Stimulated activated CD8-positive, alpha-beta memory T cell treated with anti-CD3 and anti-CD28 coated beads, Interleukin-15, amount 100 ng/mL, for 48 hours (primary cell): ENCODE measurements at regions not wholly inside any gene's neighbourhood (a gene's known extent, or its start where the extent isn't known, plus 50 kb on each side); places are given as distances from the start of the nearest gene placed in this dataset.
A peak's percentile ranks its signal among the peaks of the same experiment; 100 is the strongest.

Experiments used
- DNase-seq, 2 donors: peaks; one replicate each; pipeline ENCODE4 v3.0.0-alpha.2; 2020; ENCODE audit warnings: low read depth in 2 of 2

GRCh38 chr6:28707387-28708282 lies 182.0 kb downstream of the GPX5 start:
- DNase-seq, result no peak

GRCh38 chr6:28709478-28710349 lies 184.0 kb downstream of the GPX5 start:
- DNase-seq, result no peak

- DNase-seq, result peak; percentile 22 to 38
Measured at GRCh38 chr6:28710466-28711191, 184.9 kb downstream of the GPX5 start.

GRCh38 chr6:28711325-28711724 lies 185.6 kb downstream of the GPX5 start:
- no peak for DNase-seq

DNA sequence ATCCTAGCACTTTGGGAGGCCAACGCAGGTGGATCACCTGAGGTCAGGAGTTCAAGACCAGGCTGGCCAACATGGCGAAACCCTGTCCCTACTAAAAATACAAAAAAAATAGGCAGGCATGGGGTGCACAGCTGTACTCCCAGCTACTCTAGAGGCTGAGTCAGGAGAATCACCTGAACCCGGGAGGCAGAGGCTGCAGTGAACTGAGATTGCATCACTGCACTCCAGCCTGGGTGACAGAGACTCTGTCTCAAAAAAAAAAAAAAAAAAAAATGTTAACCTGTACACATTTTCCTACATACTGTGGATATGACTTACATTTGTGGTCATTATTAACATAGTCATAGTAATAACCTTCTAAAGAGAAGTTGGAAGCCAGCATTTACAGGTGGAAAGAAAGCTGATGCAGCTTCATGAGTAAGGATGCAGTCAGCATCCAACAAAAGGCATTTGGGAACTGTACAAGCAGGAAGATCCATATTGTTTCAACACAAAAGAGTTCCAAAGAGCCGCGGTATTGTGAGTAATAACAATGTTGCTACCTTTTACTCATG lies 186.2 kb downstream of the GPX5 start:
- DNase-seq, result no peak

DNA sequence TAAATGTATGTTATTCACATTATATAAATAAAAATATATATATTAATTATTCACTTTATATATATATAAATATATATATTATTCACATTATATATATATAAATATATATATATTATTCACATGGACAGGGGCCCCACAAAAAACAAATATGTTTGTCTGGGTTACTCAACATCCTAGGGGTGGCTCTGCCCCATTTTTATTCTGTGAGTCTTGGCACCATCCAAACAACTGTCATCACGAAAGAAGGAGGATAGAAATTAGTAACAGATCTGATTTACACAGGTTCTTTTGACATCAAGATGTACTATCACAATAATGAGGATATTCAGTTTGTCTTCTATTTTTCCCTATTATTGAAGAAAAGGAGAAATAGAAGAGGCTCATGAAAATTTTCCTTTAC lies 187.3 kb downstream of the GPX5 start:
- DNase-seq, result no peak

GRCh38 chr6:28719275-28719940 lies 193.7 kb downstream of the GPX5 start:
- DNase-seq, result peak; percentile 18 to 31

DNA sequence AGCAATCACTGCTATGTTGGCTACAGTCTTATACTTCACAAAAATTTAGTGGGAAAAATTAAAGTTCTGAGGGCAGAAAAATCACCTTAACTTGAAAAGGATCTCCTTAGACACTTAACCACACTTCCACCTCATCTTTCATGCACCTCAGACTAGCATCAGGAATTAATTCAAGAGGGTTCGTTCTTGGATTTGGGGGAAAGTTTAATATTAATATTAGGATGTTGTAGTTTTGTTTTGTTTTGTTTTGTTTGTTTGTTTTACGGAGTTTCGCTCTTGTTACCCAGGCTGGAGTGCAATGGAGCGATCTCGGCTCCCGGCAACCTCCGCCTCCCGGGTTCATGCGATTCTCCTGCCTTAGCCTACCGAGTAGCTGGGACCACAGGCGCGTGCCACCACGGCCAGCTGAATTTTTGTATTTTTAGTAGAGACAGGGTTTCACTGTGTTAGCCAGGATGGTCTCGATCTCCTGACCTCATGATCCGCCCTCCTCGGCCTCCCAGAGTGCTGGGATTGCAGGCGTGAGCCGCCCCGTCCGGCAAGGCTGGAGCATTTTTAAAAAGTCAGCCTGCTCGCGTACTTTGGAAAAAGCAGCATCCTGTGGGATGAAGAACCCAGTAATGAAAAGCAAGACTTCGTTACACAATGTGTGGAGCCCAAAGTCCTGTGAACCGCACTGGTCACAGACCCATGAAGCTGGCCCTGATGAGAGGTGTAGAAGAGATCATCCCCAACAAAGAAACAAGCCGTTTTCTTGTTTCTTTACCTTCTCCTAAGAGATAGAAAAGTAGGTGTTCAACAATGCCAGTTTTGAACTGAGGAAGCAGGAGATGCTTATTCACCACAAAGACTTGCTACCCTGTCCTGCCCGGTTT lies 194.9 kb downstream of the GPX5 start:
- no peak for DNase-seq

GRCh38 chr6:28721372-28721771 lies 195.7 kb downstream of the GPX5 start:
- no peak for DNase-seq

GRCh38 chr6:28724395-28724794 lies 198.7 kb downstream of the GPX5 start:
- DNase-seq, result no peak

- DNase-seq, result no peak
Measured at GRCh38 chr6:28725274-28725809, 198.4 kb downstream of the TRIM27 start.

- DNase-seq, result no peak
Measured at GRCh38 chr6:28725890-28726348, 197.9 kb downstream of the TRIM27 start.

DNA sequence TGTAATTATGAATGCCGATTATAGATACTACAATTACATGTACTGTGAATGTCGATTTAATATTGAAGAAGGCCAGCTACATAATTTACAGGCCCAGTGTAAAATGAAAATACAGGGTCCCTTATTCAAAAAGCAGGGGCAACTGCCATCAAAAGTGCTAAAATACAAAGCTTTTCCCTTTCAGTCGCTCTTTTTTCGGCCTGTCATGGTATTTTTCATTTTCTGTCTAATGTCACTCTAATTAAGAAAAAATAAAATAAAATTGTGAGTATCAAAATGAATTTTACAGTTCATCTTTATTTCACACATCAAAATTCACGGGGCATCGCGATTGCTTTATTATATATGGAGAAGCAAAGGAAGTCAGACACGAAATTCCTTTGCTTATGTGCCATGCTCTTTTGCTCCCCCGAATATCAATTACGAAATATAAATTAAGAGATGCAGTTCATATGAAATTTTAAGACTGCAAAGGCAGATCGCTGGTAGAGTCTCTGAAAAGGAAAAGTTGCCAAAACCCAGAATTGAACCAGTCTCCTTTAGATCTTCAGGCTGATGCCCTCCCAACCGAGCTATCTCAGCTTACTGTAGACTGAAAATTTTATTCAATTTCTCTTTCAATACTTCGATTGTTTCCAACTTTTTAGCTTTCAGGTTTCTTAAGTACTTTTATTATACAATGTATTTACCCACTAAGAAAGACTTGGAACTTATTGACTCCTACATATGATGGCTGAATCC lies 197.0 kb downstream of the TRIM27 start:
- DNase-seq, result no peak

GRCh38 chr6:28727559-28728211 lies 196.1 kb downstream of the TRIM27 start:
- DNase-seq, result no peak

GRCh38 chr6:28729501-28730402 lies 194.0 kb downstream of the TRIM27 start:
- no peak for DNase-seq

GRCh38 chr6:28732052-28732451 lies 191.7 kb downstream of the TRIM27 start:
- DNase-seq, result no peak

GRCh38 chr6:28734443-28734959 lies 189.3 kb downstream of the TRIM27 start:
- DNase-seq, result no peak
